SKM-1 (cell line): ENCODE measurements at regions not wholly inside any gene's neighbourhood (a gene's known extent, or its start where the extent isn't known, plus 50 kb on each side); places are given as distances from the start of the nearest gene placed in this dataset.
A peak's percentile ranks its signal among the peaks of the same experiment; 100 is the strongest.

Experiments
- DNase-seq: peaks from one replicate; lab custom pipeline; 2025; ENCODE audit not compliant: unreplicated experiment; lab: John Stamatoyannopoulos, UW

DNA sequence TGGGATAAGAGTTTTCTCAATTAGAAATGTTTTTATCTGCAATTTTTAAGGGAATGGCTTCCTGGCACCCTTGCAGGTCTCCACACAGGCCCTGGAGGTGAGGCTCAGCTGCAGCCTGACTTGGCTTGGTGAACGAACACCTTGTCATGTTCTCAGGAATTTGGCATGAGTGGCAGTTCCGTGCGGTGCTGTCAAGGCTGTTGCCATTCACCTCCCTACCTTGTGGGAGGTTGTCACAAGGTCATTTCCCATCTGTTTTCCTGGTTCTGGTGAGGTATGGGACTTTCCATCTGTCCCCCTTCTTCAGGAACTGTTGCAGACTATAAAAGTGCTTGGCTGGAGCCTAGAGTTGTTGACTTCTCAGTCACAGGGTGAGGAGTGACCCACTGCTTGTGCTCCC, 82.9 kb downstream of the ELOVL4 start:
- no peak for DNase-seq

DNA sequence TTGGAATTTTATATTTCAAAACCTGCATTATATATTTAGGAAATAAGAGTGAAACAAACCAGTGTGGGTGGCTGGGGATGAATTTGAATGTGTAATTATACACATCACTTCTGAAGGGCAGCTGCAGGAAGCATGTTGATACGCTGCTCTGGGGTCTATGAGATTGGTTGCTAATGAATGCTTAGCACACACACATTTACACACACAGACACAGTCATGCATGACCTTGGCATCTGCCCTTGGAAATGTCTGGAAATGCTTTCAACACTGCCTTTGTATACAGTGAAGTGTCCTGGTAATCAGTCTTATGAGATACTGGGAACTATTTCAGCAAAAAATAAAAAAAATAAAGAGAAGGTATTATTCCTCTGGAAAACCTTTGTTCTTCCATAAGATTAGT, 83.4 kb downstream of the ELOVL4 start:
- DNase-seq = no peak

DNA sequence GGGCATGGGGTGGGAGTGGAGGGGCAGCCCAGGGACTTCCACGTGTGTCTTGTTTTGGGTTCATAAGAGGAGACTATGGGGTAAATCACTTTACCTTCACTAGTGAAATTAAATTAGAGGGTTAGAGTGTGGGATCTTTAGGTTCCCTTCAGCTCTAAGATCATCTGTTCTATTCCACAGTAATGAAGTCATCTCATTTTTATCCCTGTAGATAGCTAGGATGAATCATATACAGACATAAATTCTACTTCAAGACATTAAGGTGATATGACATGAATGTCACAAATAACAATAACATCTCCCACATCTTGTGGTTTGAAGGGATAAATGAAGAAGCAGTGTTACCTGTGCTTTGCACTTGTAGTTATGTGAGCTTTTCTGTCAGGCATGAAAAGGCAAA, 83.8 kb downstream of the ELOVL4 start:
- no peak for DNase-seq

DNA sequence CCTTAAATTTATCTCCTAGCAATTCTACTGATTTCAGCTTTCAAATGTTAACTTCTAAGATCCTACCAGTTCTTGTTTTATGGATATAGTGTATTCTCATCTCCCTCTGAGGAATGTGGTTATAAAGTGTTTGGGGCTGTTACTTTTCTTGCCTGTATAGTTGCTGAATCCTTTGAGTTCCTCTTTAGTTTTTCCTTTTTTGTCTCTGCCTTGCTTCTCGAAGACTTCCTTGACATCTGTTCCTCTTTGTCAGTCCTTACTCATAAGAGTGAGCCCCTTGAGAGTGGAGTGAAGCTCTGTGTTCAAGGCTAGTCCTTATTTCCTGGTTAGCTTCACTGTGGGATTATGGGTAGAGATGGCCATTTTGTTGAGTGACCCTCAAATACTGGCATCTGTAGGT, 84.6 kb downstream of the ELOVL4 start:
- DNase-seq = peak; percentile 13

DNA sequence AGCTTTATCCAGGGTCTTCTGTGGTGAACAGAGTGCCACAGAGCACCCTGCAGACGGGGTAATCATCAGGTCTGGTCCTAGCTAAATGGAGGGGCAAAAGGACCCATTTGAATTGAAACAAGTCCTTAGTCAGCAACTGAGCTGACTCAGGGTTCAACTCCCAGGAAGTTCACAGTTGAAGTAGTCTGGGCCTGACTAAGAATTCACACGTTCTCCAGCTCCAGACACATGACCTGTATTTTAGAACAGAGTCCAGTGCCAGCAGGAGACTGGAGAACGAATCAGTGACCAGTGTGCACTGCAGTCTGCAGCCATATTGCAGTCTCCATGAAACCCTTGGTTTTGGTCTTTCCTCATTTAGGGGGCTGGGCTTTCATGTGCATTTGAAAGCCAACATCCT, 85.2 kb downstream of the ELOVL4 start:
- no peak for DNase-seq

DNA sequence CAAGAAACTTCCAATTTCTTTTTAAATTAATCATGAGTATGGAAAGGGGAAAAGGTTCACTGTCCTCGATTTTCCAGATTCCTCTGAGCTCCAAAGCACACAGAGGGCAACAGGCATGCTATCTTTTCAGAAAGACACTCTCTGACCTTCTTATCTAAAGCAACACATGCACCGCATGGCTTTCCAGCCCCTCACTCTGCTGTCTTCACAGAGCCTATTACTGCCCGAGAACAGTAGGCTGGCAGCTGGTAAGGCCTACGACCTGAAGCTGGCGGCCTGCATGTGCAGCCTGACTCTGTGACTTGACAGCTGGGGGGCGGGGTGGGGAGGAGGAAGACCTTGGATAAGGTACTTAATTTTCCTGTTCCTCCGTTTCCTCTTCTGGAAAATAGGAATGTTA, 86.3 kb downstream of the ELOVL4 start:
- no peak for DNase-seq

DNA sequence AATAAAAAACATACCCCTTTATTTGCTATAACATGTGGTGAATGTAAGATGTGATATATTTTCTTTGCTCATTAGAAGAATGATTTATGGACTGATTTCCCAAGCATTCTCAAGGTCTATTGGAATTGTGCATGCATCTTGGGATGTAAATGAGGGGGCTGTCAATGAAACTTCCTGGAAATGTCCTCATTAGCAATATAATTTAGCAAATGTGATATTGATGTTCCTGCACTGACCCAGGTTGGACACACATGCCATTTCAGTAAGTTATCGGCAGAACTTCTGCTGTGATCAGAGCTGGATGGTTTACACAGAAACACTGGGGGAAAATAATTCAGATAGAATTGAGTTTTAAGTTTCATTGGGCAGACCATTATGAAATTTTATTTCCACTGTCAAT, 99.9 kb downstream of the ELOVL4 start:
- DNase-seq = no peak

DNA sequence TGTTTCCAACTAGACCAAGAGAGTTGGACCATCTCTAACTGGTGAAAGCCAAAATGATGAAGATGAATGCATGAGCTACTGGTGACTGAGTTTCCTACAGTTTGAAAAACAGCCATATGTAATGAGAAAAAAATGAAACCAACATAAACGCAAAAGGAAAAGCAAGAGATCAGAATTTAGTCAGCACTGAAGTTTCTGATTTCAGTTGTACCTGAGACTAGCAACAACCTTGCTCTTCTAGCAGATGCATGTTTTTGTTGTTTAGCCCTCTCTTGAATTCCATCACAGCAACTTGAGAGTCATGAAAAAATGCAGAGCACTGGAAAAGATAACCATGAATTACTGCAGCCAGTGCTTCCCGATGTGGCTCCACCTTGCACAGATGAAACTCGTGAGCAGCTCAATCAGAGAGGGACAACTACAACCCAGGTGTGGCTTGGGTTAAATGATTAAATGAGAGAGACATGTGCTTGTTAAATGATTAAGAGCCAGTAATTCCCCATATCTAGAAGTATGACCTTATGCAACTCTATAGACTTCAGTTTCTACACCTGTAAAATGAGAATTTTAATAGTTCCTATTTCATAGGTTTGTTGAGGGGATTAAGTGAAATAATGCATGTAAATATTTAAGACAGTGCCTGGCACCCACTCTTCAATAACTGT, 104.8 kb downstream of the ELOVL4 start:
- no peak for DNase-seq

DNA sequence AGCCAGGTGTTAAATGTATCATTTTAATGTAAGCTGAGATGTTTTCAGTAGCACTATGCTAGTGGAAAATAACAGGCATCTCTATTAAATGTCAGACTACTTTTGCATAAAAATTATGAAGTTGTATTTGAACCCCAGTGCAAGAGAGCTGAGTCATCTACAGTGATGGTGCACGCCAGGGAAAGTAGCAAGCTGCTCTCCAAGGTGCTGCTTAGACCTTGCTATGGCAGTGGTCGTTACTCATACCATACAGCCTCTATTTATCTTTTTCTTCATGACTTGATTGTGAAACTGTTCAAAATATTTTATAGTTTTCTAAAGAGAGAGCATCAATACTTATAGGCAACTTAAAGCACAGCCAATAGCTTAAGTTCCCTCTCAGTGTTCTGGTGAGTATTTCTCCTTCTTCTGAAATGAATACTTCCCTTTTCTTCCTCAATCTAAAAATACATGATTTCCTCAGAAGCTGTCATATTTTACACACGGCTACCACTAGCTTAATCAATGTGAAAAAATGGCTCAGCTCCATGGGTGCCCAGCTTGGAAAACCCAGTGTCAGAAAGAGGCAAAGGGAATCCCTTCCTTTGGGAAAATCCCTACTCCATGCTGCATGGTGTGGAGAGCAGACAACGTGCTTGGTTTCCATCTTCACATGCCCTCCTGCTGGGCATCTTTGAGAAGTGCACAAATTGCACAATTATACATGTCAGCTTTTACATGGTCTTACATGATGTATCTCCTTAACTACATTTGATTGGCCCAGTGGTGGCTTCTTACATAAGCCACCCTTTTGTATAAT, 105.6 kb downstream of the ELOVL4 start:
- DNase-seq = peak; percentile 64

DNA sequence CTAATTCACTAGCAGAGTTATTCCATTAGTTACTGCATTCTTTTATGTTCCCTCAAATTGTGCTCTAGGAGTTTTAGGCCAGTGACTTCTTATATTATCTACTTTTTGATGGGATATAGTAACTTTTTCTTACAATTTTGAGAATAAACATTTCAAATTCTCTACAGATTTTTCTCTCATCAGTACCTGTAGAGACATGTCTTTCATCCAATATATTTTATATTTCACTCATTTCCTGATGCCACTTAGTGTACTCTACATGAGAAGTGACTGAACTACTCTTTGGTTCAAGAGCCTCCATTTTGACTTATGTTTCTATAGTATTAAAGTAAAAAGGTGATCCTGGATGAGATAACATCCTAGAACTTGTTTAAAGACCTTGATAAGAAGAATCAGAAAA, 108.5 kb downstream of the ELOVL4 start:
- DNase-seq = no peak

DNA sequence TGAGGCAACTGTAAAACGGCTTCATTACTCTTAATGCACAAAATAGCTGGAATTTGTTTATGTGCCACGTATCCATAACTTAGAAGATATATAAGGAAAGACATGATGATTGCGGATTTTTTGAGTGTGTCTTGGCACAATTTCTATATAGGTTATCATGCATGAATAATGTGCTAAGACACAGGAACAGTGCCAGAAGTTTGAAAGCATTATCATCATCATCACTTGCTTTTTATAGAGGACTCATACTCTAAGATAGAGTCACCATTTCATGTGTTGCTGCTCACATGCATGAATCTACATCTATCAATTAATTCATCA, 113.4 kb downstream of the ELOVL4 start:
- DNase-seq = no peak

DNA sequence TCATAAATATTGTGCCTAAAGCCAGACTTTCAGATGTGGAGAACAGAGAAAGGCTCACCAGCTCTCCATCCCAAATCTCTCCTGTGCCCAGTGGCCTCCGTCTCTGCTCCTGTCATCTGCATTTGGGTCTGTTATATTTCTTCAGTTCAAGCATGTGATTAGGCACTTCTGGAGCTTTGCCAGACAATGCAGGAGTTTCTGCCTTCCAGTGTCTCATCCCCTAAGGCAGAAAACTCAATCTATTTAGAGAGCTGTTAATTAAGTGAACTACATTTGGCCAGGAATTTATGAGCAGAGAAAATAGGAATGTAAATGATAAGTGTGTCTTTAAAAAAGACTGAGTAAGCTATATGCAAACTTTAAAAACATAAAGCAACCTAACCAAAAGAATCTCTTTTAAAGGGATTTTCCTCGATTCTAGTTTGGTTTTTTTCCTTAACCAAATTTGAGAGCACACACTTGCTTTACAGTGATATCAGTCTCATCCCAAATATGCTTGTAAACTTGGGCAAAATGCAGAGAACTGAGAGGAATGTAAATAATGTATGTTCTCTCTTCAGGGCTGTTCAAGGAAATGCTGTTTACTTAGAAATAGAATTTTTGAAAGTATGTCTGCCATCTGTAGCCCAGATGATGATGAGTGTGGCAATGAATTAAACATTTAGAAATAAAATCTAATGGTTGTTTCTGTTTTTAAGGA, 113.9 kb downstream of the ELOVL4 start:
- DNase-seq = no peak

DNA sequence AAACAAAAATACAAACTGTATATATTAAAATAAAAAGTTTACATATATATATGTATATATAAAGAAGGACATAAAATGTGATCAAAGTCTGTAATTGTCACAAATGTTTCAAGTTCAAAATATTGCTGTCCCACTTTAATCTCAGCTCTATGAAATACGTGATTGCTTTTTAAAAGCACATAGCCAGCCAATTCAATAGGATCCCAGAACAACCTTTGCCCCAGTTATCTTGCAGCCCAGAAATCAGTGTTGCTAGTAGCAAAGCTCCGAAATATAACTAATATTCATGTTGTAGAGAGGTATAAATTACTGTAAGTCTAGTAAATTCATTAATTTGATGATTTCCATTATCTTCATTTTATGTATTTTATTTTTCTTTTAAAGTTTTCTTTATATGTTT, 114.6 kb downstream of the ELOVL4 start:
- no peak for DNase-seq

DNA sequence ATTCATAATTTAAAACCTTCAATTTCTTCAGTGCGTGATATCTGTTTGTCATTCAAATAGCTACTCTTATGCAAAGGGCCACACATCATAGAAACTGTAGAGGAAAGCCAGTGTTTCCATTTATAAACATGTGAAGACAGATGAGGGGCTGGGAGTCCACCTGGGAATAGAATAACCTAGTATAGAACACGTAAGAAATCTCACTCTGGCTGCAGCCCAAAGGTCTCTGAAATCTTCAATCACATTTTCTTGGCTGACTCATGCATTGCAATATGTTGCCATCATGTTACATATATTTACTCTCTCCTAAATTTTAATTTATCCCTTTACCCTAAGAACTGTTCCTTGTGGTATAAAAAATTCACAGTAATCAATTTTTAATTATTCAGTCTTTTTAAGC, 123.2 kb downstream of the ELOVL4 start:
- no peak for DNase-seq

DNA sequence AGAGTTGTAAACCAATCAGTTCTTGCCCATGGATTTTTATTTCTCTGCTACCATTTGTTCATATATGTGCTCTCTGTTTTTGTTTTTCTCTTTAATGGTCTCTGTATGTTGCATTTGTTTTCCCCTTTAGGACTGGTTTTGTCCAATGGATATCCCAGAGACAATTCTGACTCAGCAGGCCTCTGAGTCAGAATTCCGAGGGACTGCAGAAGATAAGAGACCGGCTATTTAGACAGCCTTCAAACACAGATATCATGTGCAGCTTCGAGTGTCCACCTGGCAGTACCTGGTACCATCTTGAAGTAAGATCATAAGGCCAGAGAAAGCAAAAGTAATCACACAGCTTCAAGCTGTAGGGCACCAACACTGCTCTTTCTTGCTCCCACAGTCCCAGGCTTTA, 125.5 kb downstream of the ELOVL4 start:
- DNase-seq = no peak

DNA sequence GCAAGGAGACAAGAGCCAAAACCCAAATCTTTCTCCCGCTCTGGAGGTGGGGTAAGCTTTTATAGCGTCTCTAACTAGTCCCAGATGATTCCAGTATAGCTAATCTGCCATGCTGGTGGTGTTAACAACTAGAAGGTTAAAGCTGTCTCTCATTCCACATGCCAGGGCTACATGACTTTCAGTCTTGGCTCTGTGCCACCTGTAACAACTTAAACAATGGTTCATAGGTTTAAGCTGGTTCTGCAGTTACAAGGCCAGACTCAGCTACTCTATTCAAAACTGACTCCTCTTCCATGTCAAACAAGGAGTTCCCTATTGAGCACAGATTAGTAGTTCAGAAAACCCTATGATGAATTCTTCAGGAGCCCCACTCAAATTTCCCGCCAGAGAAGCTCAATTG, 128.9 kb downstream of the ELOVL4 start:
- no peak for DNase-seq

DNA sequence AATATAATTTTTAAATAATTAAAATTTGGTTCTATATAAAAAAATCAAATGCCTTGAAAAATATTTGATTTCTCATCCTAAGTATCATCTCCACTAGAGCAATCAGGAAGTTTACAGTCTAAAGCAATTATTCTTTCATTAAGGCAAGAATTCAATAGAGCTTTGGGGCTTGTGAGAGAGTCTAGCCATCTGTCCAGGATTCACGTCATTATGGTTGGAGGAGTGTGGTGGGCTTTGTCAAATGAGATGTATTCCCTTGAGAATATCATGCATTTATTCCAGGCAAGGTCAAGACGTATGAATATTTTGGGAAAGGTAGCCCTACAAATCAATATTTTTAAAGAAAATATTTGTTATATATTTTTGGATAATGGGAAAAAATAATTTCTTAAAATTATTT, 132.4 kb downstream of the ELOVL4 start:
- DNase-seq = no peak

DNA sequence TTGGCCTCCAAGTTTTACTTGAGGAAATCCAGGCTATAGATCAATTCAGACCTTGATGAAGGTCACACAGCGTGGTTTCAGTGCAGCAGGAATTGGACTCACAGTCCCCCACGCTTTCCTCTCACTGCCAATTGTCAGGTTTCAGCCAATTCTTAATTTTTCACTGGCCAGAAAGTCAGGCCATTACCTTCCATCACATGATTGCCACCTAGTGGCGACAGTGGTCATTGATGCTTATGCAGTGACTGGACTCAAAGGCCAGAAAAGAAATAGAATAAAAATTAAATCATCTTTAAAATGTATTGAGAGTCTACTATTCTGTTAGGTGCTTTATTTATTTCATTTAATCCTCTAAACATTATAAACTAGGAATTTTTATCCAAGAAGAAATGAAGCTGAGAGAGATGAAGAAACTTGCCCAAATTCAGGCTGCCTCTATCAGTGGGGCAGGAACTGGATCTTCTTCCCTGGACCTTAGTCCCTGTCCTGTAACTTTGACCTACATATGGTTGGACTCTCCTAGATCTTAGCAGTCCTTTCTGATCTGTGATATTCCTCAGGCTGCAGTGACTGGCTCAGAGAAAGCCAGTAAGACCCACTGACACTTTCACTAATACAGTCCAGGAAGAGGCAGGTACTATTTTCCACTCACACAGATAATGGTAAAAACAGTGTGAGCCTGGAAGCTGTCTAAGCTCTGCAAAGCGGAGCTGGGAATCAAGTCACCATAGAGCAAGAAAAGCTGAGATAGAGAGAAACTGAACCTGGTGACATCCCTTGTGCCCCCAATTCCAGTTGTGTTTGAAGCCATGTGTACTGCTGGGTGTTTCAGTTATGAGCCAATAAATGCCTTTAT, 133.3 kb downstream of the ELOVL4 start:
- no peak for DNase-seq

DNA sequence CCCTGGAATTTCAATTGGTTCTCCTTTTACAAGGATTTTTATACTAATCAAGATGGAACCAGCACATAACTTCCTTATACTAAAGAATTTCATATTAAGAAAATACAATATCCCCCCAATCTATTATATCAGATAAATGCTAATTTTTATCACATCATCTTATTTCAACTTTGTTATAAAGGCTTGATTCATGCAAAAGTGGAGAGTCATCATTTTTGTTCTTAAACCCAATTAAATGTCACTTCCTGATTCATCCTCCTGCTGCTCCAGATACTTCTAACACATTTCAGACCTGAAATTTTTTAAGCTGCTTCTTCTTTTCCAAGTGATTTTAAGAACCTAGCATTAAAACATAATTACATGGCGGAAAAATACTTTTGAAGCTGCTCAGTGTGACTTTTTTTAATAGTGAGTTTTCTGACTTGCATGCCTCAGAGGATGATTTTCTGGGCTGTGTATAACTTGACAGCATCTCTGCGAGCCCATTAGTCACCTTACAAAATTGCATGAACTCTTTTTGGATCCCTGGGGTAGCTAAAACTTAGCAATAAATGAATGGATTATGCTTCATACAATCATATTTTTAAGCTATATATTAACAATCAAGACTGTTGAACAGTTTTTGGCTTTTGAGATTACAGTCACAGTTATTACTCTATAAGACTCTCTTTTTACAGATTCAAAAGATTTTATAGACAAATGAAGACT, 134.1 kb downstream of the ELOVL4 start:
- no peak for DNase-seq

DNA sequence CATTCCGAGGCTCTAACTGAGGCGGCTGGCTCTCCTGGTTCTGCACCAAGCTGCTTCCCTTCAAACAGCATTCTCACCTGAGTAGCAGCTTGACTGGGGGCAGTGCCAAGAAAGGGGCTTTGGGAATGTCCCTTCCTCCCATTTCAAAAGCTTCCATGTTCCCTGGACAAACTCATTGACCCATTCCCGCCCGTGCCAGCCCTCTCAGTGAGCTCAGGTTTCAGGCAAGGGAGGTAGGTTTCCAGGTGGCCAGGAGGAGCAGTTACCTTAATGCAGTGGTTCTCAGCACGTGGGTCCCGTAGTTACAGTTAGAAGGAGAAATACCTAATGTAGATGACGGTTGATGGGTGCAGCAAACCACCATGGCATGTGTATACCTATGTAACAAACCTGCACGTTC, 135.2 kb downstream of the ELOVL4 start:
- DNase-seq = no peak

DNA sequence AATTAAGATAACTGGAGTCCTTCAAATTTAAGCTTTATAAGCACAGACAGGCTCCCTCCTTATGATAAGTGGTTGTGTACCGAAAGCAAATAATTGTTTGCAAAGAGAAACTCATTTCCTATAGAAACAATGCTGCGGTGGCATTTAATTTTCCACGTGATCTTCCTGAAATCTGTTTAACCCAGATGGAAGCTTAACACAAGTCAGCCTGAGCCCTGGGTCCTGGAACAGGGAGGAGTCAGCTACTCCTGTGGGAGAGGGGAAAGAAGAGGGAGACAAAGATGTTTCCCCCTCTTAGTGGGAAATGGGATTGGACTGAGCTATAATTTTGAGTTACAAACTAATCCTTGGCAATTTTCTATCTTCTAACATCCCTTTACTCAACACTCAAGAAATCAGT, 136.5 kb downstream of the ELOVL4 start:
- DNase-seq = no peak
